ENCODE measurements at regions not wholly inside any gene's neighbourhood (a gene's known extent, or its start where the extent isn't known, plus 50 kb on each side); places are given as distances from the start of the nearest gene placed in this dataset.

GRCh38 chr18:41540237-41540871 lies 414.7 kb upstream of the PIK3C3 start:
- no peak for DNase-seq (ENCODE audit: low read depth)

DNA sequence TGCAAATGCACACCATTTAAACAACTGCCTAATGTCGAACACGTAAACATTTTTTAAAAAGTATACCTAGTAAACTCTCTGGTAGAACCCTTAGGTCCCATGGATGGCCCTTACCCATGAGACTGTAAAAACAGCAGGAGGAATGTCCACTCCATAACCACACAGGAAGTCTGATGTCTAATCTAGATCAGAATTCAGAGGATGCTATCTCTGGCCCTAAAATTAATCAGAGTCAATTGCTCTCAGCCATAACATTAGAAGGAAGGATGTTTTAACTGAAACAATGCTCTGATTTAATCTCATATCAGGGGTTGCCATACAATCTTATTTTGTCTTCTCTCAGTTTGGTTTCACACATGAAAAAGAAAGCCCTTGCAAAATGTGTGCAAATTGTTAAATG lies 416.3 kb upstream of the PIK3C3 start:
- no peak for DNase-seq (ENCODE audit: low read depth)

GRCh38 chr18:41537666-41538065 lies 417.4 kb upstream of the PIK3C3 start:
- DNase-seq (ENCODE audit: low read depth) = no peak

DNA sequence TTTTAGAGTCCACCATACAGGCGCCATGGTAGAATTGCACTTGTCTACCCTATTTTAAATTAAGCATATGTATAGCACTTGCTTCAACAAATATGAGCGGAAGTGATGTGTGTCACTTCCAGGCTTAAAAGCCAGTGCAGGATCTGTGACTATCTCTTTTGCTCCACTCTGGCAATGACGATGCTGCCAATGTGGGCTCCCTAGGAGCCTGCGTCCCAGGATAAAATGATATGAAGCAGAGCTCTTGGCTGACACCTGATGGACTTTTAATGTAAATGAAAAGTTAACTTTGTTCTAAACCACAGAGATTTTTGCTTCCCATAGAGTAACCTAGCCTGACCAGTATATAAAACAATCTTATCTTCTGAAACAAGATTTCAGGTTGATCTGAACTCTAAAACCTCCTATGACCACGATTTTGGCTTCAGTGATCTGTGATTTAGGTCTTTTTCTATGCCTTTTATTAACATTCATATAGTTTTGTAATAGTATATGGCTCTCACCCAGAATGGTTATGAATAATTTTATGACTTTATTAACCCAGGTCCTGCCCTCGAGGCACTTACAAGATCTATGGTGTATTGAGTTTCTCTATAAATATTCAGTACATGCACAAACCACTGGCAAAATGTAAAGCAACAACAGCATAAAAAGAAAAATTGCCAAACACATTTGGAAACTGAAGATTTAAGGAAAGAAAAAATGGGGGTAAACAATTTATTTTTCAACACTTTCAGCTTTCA lies 422.5 kb upstream of the PIK3C3 start:
- DNase-seq (ENCODE audit: low read depth) = no peak

- no peak for DNase-seq (ENCODE audit: low read depth)
Measured at GRCh38 chr18:41530970-41531369, 424.1 kb upstream of the PIK3C3 start.

- DNase-seq (ENCODE audit: low read depth) = no peak
Measured at GRCh38 chr18:41529093-41529492, 425.9 kb upstream of the PIK3C3 start.

DNA sequence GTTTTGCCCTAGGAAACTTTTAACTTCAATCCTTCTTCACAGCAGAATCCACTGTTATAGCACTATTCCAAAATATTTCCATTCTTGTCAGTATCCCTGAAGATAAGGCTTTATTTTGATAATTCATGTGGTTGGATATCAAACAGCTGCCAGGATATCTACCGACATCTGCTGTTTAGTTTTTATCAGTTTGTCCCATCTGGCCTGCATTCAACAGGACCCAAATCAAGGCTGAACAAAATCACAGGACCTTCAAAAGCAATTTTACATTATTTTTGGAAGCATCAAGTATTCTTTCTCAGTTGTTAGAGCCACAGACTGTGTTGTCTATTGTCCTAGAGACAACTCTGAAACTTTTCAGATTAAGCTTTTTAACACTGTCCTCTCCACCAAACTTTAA lies 429.0 kb upstream of the PIK3C3 start:
- no peak for DNase-seq (ENCODE audit: low read depth)

DNA sequence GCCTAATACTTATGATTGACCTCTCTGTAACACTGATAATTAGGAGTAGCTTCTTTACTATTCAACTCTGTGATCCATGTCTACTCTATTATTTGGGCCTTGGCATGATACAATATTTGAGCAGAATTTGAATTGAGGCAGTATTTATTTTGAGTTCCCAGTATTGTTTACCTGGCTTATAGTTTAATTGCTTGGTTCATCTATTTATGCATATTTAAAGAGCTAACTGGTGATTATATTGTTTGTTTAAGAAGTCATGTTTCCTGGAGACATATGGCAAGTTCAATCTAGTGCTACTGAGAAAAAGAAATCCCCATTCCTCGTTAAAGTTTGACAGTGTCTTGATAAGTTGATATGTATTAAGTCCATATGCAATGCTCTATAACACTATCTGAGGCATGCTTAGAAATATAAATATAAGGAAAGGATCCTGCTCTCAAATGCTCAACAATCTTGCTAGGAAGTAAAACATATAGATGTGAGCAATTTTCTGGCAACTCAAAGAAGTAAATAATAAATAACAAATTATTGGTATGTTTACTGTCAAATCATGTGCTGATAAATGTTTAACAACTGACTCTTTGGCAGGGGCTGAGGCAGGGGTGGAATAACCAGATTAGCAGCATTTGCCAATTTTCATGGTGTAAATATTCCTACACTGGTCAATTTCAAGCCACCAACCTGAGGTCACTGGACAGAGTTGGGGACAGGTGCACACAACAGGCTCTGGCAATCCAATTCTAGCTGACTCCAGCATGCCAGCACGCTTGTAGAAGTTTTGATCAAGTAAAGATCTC lies 430.2 kb upstream of the PIK3C3 start:
- DNase-seq (ENCODE audit: low read depth) = no peak

DNA sequence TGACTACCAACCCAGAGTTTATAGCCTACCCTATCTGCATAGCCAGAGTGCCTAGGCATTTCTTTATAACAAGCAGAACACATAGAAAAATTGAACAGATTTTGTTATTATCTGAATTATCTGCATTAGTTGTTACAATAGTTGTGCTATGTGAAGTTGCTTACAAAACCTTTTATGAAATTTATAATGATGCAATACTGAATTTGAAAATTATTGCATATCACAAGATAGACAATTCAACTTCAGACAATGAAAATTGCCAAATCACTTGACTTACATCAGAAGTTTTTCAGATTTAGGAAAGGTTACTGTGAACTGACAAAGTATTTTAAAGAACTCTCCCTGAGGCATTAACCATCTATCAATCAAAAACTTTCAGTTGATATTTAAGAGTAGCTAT lies 437.9 kb upstream of the PIK3C3 start:
- DNase-seq (ENCODE audit: low read depth) = no peak

DNA sequence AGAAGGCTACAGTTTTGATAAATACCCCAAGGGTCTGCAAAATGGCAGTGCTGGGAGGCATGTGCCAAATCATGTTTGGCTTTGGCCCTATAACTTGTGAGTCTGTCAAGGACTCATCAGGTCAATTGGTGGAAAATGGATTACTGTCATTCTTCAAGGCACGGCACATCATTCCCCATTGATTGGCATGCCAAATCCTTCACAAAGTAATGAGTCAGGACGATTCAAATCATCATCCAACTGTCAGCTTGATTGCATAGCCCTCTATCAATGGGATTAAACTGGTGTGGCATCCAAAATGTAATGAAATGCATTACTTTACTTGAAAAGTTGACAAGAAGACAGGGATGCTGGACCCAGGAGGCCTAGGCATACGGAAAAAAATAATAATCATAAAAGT lies 441.6 kb upstream of the PIK3C3 start:
- DNase-seq (ENCODE audit: low read depth) = no peak

DNA sequence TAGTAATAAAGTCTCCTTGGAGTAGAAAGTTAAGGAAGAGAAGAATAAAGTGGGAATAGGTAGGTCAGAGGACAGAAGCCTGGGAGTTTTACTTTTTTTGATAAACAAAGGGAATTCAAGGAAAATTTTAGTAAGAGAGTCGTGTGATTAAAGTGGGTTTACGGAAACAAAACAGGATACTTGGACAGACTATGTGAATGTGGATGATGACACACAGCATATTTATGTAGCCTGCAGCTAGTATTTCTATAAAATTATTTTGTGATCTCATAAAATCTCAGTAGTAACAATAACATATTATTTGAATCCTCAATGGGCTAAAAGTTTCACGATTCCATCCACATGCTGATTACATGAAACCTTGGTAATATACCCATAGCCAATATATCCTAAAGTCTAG lies 450.7 kb upstream of the PIK3C3 start:
- DNase-seq (ENCODE audit: low read depth) = no peak

GRCh38 chr18:41501848-41502247 lies 453.2 kb upstream of the PIK3C3 start:
- DNase-seq (ENCODE audit: low read depth) = no peak

- DNase-seq (ENCODE audit: low read depth) = no peak
Measured at GRCh38 chr18:41499345-41499744, 455.7 kb upstream of the PIK3C3 start.

DNA sequence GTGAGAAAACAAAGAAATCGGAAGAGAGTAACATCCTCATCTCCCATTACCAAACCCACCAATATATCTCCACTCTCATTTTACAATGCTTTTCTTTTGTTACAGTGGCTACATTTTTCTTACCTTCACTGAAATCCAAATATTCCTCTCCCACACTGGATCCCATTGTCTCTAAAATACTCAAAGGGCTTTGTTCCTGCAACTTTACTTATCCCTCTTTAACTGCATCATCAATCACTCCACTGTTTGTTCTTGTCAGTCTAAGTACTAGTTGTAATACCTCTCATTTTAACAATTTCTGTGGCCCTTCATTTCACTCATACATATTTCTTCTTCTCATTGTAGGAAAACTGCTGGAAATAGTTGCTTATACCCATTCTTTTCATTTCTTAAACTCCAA lies 464.2 kb upstream of the PIK3C3 start:
- no peak for DNase-seq (ENCODE audit: low read depth)

- DNase-seq (ENCODE audit: low read depth) = no peak
Measured at GRCh38 chr18:41486575-41486974, 468.5 kb upstream of the PIK3C3 start.

- no peak for DNase-seq (ENCODE audit: low read depth)
Measured at GRCh38 chr18:41484069-41484468, 471.0 kb upstream of the PIK3C3 start.

GRCh38 chr18:41482501-41482900 lies 472.5 kb upstream of the PIK3C3 start:
- DNase-seq (ENCODE audit: low read depth) = no peak

- DNase-seq (ENCODE audit: low read depth) = no peak
Measured at GRCh38 chr18:41466436-41467160, 488.4 kb upstream of the PIK3C3 start.

- no peak for DNase-seq (ENCODE audit: low read depth)
Measured at GRCh38 chr18:41465386-41465785, 489.6 kb upstream of the PIK3C3 start.

DNA sequence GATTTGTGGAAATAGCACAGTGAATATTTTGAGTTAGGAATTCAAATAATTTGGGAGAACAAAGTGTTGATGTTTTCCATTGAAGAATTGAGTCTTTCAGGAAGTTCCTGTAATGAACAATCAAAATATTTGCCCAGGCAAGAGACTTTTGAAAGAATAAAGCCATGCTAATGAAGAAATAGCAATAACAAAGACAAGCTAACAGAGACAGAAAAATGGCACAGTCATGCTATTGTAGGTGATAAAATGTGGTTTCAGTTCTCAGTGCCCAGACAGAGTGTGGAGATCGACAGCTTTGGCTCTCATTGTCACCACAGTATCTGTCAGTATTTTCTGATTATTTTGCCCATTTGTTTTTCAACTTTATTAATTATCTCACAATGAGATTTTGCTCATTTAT lies 490.8 kb upstream of the PIK3C3 start:
- DNase-seq (ENCODE audit: low read depth) = no peak

- DNase-seq (ENCODE audit: low read depth) = no peak
Measured at GRCh38 chr18:41462946-41463345, 492.1 kb upstream of the PIK3C3 start.

DNA sequence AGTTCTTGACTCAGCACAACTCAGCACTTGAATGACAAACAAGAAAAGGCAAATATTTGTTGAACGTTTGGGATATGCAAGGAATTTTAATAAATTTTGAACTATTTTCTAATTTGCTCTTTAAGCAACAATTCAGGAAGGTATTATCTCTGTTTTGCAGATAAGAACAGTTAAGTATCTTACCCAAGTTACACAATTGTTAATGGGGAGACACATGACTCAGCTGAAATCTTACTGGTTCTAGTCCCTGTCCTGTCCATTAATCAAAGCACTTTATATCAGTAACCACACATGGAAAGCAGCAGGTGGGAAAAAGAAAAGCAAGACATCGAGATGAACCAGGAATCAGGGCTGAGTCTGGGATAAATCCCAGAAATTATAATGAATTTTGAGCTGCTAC lies 493.9 kb upstream of the PIK3C3 start:
- no peak for DNase-seq (ENCODE audit: low read depth)

DNA sequence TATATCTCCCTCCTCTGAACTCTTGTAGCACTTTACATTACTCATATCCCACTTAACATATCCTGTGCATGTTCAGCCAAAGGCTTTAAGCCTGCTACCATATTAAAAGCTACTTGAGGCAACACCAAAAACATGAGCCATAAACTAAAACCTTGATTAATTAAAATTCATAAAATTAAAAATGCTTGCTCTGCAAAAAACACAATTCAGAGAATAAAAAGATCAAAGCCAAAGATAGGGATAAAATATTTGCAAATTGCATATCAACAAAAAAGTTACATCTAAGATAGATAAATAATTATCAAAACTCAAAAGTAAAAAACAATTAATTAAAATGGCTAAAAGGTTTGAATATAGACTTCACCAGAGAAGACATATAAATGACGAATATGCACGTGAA lies 495.4 kb upstream of the PIK3C3 start:
- DNase-seq (ENCODE audit: low read depth) = no peak

Data from T-helper 22 cell (primary cell).